Epithelial cell of proximal tubule (primary cell): ENCODE measurements at regions not wholly inside any gene's neighbourhood (a gene's known extent, or its start where the extent isn't known, plus 50 kb on each side); places are given as distances from the start of the nearest gene placed in this dataset.

ENCODE experiments used
- DNase-seq: peaks from one replicate; pipeline ENCODE4 v3.0.0-alpha.2; 2011; ENCODE audit warnings: low read depth
- H3K4me3 ChIP-seq: 2 replicates; pipeline ENCODE4 v1.5.1; 2011; ENCODE audit warnings: low read depth, mild to moderate bottlenecking, low read length
- TF ChIP-seq, protein P1 (sequence below): conservative IDR thresholded peaks from 2 replicates; pipeline ENCODE4 v1.5.1; 2012; ENCODE audit warnings: low read depth, mild to moderate bottlenecking, low read length

DNA sequence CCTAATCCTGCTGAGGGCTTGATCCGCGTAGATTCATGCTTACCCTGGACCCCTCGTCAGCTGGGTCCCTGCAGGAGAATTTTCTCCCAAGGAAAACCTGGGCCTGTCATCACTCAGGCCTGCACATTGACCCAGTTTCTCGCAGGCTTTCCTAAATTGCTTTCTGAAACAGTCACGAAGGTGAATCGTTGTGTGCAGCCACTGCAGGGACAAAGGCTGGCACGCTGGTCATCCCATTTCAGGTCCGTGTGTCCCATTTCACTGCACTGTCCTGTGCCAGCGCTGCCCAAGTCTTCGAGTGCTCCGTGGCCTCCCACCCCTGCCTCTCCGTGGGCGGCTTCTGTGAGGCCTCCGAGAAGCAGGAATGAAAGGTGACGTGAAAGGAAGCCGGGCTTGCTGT lies 62.8 kb upstream of the YWHAQ start:
- H3K4me3 ChIP-seq: no peak overlapping the region
- no peak for DNase-seq
- TF ChIP-seq, protein P1, sequence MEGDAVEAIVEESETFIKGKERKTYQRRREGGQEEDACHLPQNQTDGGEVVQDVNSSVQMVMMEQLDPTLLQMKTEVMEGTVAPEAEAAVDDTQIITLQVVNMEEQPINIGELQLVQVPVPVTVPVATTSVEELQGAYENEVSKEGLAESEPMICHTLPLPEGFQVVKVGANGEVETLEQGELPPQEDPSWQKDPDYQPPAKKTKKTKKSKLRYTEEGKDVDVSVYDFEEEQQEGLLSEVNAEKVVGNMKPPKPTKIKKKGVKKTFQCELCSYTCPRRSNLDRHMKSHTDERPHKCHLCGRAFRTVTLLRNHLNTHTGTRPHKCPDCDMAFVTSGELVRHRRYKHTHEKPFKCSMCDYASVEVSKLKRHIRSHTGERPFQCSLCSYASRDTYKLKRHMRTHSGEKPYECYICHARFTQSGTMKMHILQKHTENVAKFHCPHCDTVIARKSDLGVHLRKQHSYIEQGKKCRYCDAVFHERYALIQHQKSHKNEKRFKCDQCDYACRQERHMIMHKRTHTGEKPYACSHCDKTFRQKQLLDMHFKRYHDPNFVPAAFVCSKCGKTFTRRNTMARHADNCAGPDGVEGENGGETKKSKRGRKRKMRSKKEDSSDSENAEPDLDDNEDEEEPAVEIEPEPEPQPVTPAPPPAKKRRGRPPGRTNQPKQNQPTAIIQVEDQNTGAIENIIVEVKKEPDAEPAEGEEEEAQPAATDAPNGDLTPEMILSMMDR: no peak

DNA sequence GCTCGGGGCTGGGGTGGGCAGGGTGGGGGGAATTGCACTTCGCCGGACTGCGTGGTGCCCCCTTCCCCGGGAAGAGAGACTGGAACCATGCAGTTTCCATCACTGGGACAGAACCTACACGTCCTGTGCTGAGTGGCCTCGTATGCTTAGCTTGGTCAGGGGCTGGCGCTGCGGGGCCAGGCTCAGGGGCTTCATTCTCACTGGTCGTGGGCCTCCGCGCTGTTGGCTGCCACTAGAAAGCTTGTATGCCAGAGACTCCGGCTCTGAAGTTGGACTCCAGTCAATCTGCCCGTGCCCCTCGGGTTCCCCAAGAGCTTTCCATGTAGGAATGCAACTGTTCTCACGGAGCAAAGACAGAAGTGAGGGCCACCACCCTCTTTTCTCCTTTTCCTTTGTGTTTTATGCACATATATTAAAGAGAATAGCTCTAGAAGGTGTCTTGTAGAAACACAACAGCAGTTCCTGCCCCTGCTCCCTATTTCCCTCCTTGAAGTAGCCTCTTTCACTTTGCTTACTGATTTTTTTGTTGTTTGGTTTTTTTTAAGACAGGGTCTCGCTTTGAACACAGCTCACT lies 64.0 kb upstream of the YWHAQ start:
- TF ChIP-seq, protein P1: no peak
- no peak overlapping the region for H3K4me3 ChIP-seq
- DNase-seq: no peak

DNA sequence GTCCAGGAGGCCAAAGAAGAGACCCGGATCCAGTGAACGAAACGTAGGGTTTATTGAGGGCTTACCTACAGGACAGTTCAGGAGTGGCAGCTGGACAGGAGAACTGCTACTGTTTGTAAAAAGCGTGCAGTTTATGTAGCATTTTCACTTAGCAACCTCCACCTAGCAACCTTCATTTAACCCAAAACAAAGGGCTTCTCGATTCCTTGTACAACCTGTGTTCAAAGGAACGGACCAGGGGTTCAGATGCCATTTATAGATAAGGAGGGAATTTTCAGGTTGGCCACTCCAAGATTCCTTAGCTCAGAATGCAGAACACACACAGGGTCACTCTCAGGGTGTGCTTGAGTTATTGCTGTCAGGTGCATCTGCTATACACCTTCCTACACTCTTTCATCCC lies 65.1 kb upstream of the YWHAQ start:
- DNase-seq: no peak
- no peak overlapping the region for H3K4me3 ChIP-seq
- TF ChIP-seq, protein P1: no peak

DNA sequence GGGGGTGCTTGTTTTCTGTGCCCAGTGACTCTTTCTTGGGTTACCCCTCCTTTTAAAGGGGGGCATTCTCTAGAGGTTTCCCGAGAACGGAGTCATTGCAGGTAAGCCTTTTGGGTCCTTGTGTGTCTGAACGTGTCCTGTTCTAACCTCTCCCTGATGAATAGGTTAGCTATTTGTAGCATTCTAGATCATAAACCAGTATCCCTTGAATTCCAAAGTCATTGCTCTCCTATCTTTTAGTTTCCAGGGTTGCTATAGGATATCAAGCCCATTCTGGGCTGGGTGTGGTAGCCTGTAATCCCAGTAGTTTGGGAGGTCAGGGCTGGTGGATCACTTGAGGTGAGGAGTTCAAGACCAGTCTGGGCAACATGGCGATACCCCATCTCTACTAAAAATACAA lies 65.9 kb upstream of the YWHAQ start:
- no peak for DNase-seq
- no peak overlapping the region for H3K4me3 ChIP-seq
- TF ChIP-seq, protein P1: no peak

DNA sequence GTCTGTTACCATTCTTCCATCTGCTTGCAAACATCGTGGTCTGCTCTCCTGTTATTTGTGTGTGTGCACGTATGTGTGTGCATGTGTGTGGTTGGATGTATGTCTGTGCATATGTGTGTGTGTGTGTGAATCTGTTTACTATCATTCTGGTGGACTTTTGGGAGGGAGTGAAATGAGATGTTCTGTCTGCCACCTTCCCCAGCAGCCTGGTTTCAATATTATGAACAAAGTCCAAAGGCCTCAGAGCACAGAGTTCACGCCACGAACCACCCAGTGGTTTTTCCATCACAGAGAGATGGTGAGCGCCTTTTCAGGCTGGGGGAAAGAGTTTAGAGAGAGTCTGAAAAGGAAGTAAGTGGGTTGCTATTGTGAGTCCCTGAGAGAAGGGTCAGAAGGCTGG lies 67.1 kb upstream of the YWHAQ start:
- no peak overlapping the region for H3K4me3 ChIP-seq
- DNase-seq: no peak
- TF ChIP-seq, protein P1: no peak

DNA sequence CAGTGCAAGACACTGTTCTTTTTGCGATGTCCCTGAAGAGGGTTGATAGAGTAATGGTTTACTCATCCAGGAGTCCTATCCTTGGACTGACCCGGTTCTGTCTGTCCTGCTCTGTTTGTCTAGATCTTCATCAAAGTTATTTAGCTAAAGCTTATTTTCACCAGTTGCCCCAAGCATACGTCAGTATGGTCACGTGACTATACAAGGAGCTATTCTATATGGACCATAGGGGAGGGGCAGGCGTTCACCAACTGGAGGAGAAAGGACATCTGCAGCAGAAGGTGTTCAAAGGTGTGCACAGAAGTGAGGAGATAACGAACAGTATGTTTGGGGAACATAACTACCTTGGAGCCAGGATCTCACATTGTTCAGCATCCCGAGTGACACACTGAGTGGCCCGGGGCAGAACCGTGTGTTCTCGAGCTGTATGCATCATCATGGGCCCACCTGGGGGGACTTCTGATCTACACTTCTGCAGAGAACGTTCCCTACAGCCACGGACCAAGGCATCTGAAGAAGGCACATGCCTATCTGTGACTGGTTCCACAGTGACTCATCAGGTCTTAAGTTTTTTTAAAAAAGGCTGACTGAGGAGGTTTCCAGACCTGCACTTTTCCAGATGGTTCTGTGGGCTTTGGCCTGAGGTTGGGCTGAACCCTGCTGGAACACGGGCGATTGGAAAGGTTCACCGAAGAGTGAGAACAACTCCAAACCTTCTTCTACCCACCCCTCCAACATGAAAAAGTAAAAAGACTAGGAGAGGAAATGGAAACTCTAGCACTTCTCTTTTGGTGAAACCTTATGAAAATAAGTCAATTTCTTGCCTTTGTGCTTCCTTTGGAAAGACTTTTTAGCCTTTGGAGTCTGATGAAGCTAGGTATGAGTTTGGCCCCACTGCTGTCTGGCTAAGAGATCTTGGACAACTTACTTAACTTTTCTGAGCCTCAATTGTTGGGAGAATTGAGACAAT lies 68.6 kb upstream of the YWHAQ start:
- TF ChIP-seq, protein P1: no peak
- H3K4me3 ChIP-seq: no peak overlapping the region
- DNase-seq: peak; percentile 56
